Endothelial cell of umbilical vein (primary cell): ENCODE measurements at regions not wholly inside any gene's neighbourhood (a gene's known extent, or its start where the extent isn't known, plus 50 kb on each side); places are given as distances from the start of the nearest gene placed in this dataset.

Source experiments
- BruUV-seq: library from RNA; stranded (reverse); fragments of 400-500 nt; replicated peaks from 2 replicates; lab custom pipeline; 2021; lab: Mats Ljungman, UMichigan
- CTCF ChIA-PET: fragments of 300-600, 350-600 bp; sonication (Branson Sonifier 250); formaldehyde crosslinking; loops from one replicate; lab custom pipeline; 2021; ENCODE audit warnings: antibody characterized with exemption, inconsistent platforms; lab: Charles Lee
- POLR2A ChIA-PET: fragments of 300-600, 350-600 bp; sonication (Branson Sonifier 250); formaldehyde crosslinking; loops from one replicate; lab custom pipeline; 2021; ENCODE audit warnings: antibody characterized with exemption, inconsistent platforms; lab: Charles Lee
- DNase-seq: peaks from one replicate; pipeline ENCODE4 v3.0.0-alpha.2; 2011; ENCODE audit warnings: low read depth, low spot score
- FAIRE-seq: peaks from 2 replicates; lab custom pipeline; 2011; peaks lifted over from hg19 to GRCh38; lab: Jason Lieb, UNC
- H2AFZ ChIP-seq: 2 replicates; pipeline ENCODE4 v1.6.0; 2012; ENCODE audit warnings: low read depth, low read length, control low read depth, inconsistent platforms
- H3K27ac ChIP-seq: 2 replicates; pipeline ENCODE4 v1.5.1; 2011; ENCODE audit warnings: low read depth, mild to moderate bottlenecking, control low read depth, low read length, moderate library complexity; ENCODE audit not compliant: insufficient read depth
- H3K27me3 ChIP-seq, 2 experiments: 2 replicates each; pipeline versions ENCODE4 v1.6.0 to v1.6.1; 2011; ENCODE audit warnings: low read length in 2 of 2, mixed read lengths in 1 of 2; ENCODE audit not compliant: control insufficient read depth in 2 of 2, insufficient read depth in 2 of 2
- H3K36me3 ChIP-seq, 2 experiments: 2 replicates in 1 of 2; 3 replicates in 1 of 2; pipeline ENCODE4 v1.5.1; 2011; ENCODE audit warnings: low read length in 2 of 2, mild to moderate bottlenecking in 1 of 2, moderate library complexity in 1 of 2; ENCODE audit not compliant: control insufficient read depth in 2 of 2, insufficient read depth in 2 of 2; ENCODE audit errors: extremely low read depth in 1 of 2
- H3K4me1 ChIP-seq: 3 replicates; pipeline ENCODE4 v1.5.1; 2011; ENCODE audit warnings: mild to moderate bottlenecking, low read length; ENCODE audit not compliant: control insufficient read depth, insufficient read depth; ENCODE audit errors: extremely low read depth
- H3K4me2 ChIP-seq: 2 replicates; pipeline ENCODE4 v1.6.1; 2011; ENCODE audit warnings: low read length, control low read depth, mixed read lengths; ENCODE audit not compliant: insufficient read depth
- H3K4me3 ChIP-seq, 3 experiments: fragments of 200-600 bp in 1 of 3; sonication (generic), shearing (Covaris generic) in 1 of 3; replicated peaks in 1 of 3; 2 replicates each; pipeline ENCODE4 v1.5.1; 2011 to 2016; ENCODE audit warnings: control low read depth in 3 of 3, low read length in 3 of 3, mild to moderate bottlenecking in 2 of 3, inconsistent platforms in 1 of 3, low read depth in 1 of 3, moderate library complexity in 1 of 3; ENCODE audit not compliant: insufficient read depth in 1 of 3
- H3K79me2 ChIP-seq: 2 replicates; pipeline ENCODE4 v1.6.0; 2012; ENCODE audit warnings: low read length, inconsistent platforms; ENCODE audit not compliant: control insufficient read depth, insufficient read depth
- H3K9ac ChIP-seq: replicated peaks from 2 replicates; pipeline ENCODE3; 2011; ENCODE audit warnings: low read length, control low read depth; ENCODE audit not compliant: insufficient read depth; ENCODE audit errors: extremely low read depth
- H3K9me1 ChIP-seq: replicated peaks from 3 replicates; pipeline ENCODE4 v1.6.0; 2011; ENCODE audit warnings: mild to moderate bottlenecking, low read length; ENCODE audit not compliant: control insufficient read depth, insufficient read depth; ENCODE audit errors: extremely low read depth
- H3K9me3 ChIP-seq: replicated peaks from 2 replicates; pipeline ENCODE4 v1.5.1; 2012; ENCODE audit warnings: low read length, inconsistent platforms; ENCODE audit not compliant: control insufficient read depth, insufficient read depth
- H4K20me1 ChIP-seq: replicated peaks from 2 replicates; pipeline ENCODE3; 2011; ENCODE audit warnings: mild to moderate bottlenecking, low read length; ENCODE audit not compliant: control insufficient read depth, insufficient read depth; ENCODE audit errors: extremely low read depth
- CTCF ChIP-seq, 2 donors: IDR thresholded peaks; 1 replicate in 1 of 2; 2 replicates in 1 of 2; pipeline ENCODE4 v1.5.1; 2011; ENCODE audit warnings: low read length in 2 of 2, mild to moderate bottlenecking in 2 of 2, moderate library complexity in 2 of 2, control low read depth in 1 of 2, inconsistent platforms in 1 of 2, low read depth in 1 of 2; ENCODE audit not compliant: insufficient read depth in 1 of 2; ENCODE audit errors: extremely low read depth in 1 of 2
- MAX ChIP-seq: IDR thresholded peaks from 2 replicates; pipeline ENCODE4 v1.6.1; 2011; ENCODE audit not compliant: insufficient read depth, insufficient read length
- POLR2A ChIP-seq: IDR thresholded peaks from 2 replicates; pipeline ENCODE4 v1.6.1; 2012; ENCODE audit warnings: low read depth, mild to moderate bottlenecking, control low read depth, low read length
- POLR2AphosphoS5 ChIP-seq: IDR thresholded peaks from 2 replicates; pipeline ENCODE4 v1.6.1; 2012; ENCODE audit warnings: low read depth, mild to moderate bottlenecking, control low read depth, low read length, moderate library complexity; ENCODE audit not compliant: insufficient read depth
- dilution Hi-C: fragments of 300-500 bp; cut with MboI; formaldehyde crosslinking; loops from one replicate; pipeline ENCODE4 v1.15.0; 2019; ENCODE audit warnings: low sequenced_read_pairs; ENCODE audit not compliant: extremely low pct_ligation_motif_present
- intact Hi-C: fragments of 100-400 bp; cut with micrococcal nuclease; formaldehyde crosslinking; loops from one replicate; pipeline ENCODE4 v1.10.0; 2022

DNA sequence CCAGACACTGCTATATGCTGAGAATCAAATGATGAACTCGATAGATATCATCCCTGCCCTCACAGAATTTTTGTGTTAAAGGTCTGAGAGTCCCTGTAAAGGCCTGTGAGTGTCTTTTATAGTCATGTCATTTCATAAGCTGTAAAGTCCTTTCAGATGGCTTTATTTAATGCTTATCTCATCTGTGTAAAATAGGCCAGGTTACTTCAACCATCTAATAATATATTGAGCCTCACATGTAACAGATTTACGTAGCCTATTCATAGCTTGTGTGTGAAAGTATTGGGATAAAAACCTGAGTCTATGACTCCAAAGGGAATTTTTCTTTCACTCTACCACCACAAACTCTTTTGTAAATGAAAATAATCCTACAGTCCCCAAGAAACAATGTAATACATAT, 672.0 kb upstream of the SYT4 start:
- Histone ChIP-seq H3K4me1 (no peaks in the 10 kb centered on the region), H2AFZ (no peak overlapping the region), H3K36me3 (no peaks in the 10 kb centered on the region), H3K27ac (no peak overlapping the region), H3K9ac (no peak overlapping the region), H3K9me3 (no peaks in the 10 kb centered on the region), H4K20me1 (no peaks in the 10 kb centered on the region), H3K79me2 (no peaks in the 10 kb centered on the region), H3K9me1 (no peaks in the 10 kb centered on the region), H3K27me3 (no peaks in the 10 kb centered on the region), H3K4me3 (no peak overlapping the region), H3K4me2 (no peak overlapping the region)
- FAIRE-seq (no peak), DNase-seq (no peak)
- intact Hi-C loops (no loop called here), dilution Hi-C loops (no loop called here)
- no TSS peak for BruUV-seq
- ChIA-PET POLR2A (no interaction called here), CTCF (no interaction called here)
- TF ChIP-seq CTCF (IDR thresholded peaks at IDR 0.05; ENCODE audit: extremely low read depth in 1 of 2, insufficient read depth in 1 of 2, low read depth in 1 of 2, low read length in 2 of 2) (no peak), MAX (no peak), POLR2AphosphoS5 (no peak)

GRCh38 chr18:43950062-43950461, 672.8 kb upstream of the SYT4 start:
- ChIA-PET CTCF (no interaction called here), POLR2A (no interaction called here)
- no peak overlapping the region for H3K4me3 ChIP-seq
- no TSS peak for BruUV-seq
- no peaks in the 10 kb centered on the region for H4K20me1 ChIP-seq
- no peak overlapping the region for H3K4me2 ChIP-seq
- H2AFZ ChIP-seq: no peak overlapping the region
- H3K36me3 ChIP-seq: no peaks in the 10 kb centered on the region
- H3K9me3 ChIP-seq: no peaks in the 10 kb centered on the region
- no peak for DNase-seq
- no peak overlapping the region for H3K27ac ChIP-seq
- intact Hi-C loops: no loop called here
- no peak for FAIRE-seq
- H3K79me2 ChIP-seq: no peaks in the 10 kb centered on the region
- TF ChIP-seq POLR2A (no peak), CTCF (IDR thresholded peaks at IDR 0.05; ENCODE audit: extremely low read depth in 1 of 2, insufficient read depth in 1 of 2, low read depth in 1 of 2, low read length in 2 of 2) (no peak)
- no peaks in the 10 kb centered on the region for H3K27me3 ChIP-seq
- H3K9ac ChIP-seq: no peak overlapping the region
- dilution Hi-C loops: no loop called here
- H3K4me1 ChIP-seq: no peaks in the 10 kb centered on the region
- H3K9me1 ChIP-seq: no peaks in the 10 kb centered on the region
